A549 (cell line): ENCODE measurements at regions not wholly inside any gene's neighbourhood (a gene's known extent, or its start where the extent isn't known, plus 50 kb on each side); places are given as distances from the start of the nearest gene placed in this dataset.

ENCODE experiments used
- MYC ChIP-seq: IDR thresholded peaks from 2 replicates; pipeline ENCODE4 v1.6.1; 2012; ENCODE audit warnings: mild to moderate bottlenecking, inconsistent platforms, low read length, improper control_type of control experiment, borderline replicate concordance
- POLR2AphosphoS2 ChIP-seq: conservative IDR thresholded peaks from 2 replicates; pipeline ENCODE4 v1.6.1; 2012; ENCODE audit warnings: low read length, improper control_type of control experiment, inconsistent platforms
- USF2 ChIP-seq: fragments of 450-650 bp; IDR thresholded peaks from 2 replicates; pipeline ENCODE4 v1.6.1; 2014; ENCODE audit warnings: antibody characterized with exemption

- TF ChIP-seq POLR2AphosphoS2 (no peak), USF2 (no peak), MYC (no peak)
These were observed 1778.8 kb upstream of the CDH6 start for GRCh38 chr5:29414681-29415080.
